Activated gamma-delta T cell (primary cell): ENCODE measurements at regions not wholly inside any gene's neighbourhood (a gene's known extent, or its start where the extent isn't known, plus 50 kb on each side); places are given as distances from the start of the nearest gene placed in this dataset.
"Not testable (repeated sequence)": the region's sequence is repeated elsewhere in the genome, so short reads cannot be mapped to it uniquely, and the experiment has no call there.

Experiments
- DNase-seq: peaks from one replicate; lab custom pipeline; 2025; lab: John Stamatoyannopoulos, UW

DNA sequence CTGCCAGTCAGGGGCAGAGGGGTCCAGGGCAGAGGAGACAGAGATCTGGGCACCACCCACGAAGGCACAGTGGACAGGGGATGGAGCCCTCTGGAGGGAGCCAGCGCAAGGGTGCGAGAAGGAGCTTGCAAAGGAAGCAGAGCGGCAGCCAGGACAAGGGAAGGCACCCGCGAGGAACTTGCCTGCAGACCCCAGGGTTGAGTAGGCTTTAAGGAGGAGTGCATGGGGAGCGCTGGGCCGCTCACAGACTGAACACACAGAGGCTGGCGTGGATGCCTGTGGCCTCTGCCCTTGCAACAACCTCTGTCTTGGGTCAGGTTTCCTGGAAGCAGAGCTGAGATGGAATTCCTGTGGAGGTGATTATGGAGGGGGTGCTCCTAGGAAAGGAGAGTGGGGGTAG is 374.4 kb downstream of the CNTNAP3B start:
- DNase-seq: not testable (repeated sequence)

DNA sequence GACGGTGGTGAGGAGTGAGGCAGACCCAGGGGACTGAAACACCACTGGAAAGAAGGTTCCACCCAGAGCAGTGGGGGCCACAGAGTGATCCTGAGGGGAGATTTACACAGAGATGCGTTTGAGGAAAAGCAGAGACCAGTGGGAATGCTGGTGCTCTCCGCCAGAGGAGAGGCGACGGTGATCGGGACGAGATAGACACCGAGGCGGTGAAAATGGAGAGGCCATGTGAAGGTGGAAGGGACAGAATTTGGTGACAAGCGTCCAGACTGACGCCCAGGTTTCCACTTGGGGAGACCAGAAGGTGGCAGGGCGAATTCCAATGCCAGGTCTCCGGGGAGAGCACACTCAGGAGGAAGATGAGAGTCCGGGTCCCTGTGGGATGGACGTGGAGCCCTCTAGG is 374.8 kb downstream of the CNTNAP3B start:
- not testable (repeated sequence) for DNase-seq

DNA sequence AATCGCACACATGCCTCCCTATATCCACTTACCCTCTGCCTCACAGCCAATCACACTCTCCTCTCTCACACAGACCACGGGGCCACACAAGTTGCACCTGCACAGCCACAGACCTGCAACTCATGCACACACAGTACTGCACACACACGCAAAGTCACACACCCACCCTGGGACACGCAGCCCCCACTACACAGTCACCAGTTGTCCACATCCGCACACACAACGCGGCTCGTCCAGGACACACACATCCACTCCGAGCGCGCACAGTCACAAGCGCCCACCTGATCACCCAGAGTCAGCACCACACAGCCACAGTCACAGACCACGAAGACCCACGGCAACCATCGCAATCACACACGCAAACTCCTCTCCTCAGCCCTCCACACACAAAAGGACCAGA is 387.3 kb downstream of the CNTNAP3B start:
- DNase-seq: not testable (repeated sequence)

DNA sequence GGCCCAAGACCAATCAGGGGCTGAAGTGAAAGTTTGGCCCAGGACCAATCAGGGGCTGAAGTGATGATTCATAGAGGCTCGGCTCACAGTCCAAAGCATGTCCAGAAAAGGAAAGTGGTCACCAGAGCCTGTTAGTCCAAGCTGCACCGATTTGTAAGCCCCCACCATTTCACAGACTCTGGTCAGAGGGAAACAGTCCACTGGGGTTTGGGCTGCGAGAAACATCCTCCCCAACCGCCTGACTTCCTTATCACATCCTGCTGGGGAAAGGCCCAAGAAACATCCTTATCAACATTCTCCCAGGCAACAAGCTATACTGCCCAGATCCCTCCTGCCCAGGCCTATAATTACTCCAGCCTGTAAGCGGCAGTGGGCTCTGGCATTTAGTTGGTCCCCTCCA is 388.1 kb downstream of the CNTNAP3B start:
- not testable (repeated sequence) for DNase-seq

DNA sequence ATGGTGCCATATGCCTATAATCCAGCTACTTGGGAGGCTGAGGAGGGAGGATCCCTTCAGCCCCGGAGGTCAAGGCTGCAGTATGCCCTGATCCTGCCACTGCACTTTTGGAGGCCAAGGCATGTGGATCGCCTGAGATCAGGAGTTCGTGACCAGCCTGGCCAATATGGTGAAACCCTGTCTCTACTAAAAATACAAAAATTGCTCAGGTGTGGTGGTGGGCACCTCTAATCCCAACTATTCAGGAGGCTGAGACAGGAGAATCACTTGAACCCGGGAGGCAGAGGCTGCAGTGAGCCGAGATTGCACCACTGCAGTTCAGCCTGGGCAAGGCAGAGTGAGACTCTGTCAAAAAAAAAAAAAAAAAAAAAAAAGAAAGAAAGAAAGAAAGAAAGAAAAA is 390.5 kb downstream of the CNTNAP3B start:
- DNase-seq: not testable (repeated sequence)

DNA sequence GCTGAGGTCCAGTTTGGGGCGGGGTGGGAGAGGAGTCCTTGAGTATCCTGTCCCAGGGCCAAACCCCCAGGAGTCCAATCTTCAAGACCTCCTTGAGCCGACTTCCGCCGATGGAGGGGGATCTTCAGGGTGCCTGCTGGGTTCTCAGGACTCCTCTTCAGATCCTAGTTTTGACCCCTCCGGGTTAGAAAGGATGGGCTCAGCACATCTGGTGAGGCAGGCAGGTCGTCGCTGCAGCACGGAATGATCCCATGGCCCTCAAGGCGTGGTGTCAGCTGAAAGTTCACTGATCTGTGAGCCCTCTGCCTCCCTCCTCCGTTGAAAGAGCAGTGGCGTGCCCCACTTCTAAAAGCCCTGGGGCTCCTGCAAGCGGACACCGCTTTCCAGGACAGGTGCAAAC is 430.0 kb downstream of the CNTNAP3B start:
- not testable (repeated sequence) for DNase-seq

DNA sequence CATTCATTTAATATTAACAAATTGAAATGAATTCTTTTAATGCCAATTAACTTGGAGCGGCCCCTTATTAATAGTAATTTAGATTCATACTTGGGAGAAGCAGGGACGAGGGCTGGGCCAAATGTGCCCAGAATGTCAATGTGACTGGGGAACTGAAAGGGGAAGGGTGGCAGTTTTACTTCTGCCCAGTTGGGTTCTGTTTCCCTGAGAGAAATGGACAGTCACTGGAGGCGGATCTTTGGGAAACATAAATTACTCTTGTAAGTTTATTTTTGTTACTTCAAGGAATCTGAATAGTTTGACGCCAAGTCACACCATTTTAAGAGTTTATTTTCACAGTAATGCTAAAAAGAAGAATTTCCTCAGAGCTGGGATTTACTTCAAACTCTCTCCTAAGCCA is 432.1 kb downstream of the CNTNAP3B start:
- not testable (repeated sequence) for DNase-seq

DNA sequence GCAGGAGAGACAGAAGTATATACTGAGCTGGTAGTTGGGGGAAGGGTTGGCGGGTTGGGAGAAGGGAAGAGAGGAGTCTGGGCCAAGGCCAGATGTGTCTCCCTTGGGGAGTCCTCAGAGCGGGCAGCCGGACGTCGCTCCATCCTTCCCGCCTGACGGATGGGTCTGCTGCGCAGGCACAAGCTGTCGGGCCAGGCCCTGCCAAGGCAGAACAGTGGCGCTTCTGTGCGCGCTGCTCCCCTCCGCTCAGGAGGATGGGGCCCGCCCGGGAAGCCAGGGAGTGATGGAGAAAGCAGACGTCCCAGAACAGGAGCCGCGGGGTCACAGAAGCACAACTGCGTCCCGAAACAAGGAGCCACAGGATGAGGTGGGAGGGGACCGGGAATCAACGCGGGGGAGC is 449.9 kb downstream of the CNTNAP3B start:
- not testable (repeated sequence) for DNase-seq

DNA sequence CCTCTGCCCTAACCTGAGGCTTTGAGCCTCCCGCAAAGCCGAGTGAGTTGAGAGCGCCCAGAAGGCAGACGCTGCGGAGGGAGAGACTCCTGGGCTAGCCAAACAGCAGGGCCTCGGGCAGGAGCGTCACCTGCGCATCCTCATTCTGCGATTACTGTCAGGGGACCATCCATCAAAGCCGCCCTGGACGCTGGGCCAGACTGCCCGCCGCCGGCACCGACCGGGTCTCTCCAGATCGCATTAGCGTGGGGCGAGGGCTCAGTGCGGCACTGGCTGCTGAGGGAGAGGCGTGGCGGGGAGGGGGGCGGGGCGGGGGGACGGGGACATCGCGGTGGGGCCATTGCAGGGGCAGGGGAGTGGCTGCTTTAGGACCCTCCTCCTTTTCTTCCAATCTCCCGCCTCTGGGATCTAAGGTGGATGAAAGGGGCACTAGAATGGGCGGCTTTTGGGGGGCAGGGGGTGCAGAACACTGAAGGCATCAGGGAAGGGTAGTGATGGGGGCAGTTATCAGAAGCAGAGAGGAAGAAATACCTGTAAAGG is 465.7 kb downstream of the CNTNAP3B start:
- not testable (repeated sequence) for DNase-seq

DNA sequence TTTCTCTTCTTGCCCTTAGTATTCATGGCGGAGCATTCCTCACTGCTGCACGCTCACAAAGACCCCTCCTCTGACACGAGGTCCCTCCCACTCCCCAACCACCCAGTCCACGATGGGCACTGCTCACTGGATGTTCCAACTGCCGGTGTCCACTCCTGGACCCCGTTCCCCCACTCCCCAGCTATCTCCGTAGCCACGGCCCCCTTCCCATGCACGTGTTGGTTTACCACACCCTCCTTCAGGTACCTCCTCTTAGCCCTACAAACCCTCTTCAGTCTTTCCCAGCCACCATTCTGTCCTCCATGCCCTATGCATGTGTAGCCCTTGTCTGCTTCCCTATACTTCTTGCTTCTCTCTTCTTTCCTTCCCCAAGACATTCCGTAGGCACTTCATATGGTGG is 469.6 kb upstream of the ZNG1F start:
- not testable (repeated sequence) for DNase-seq

DNA sequence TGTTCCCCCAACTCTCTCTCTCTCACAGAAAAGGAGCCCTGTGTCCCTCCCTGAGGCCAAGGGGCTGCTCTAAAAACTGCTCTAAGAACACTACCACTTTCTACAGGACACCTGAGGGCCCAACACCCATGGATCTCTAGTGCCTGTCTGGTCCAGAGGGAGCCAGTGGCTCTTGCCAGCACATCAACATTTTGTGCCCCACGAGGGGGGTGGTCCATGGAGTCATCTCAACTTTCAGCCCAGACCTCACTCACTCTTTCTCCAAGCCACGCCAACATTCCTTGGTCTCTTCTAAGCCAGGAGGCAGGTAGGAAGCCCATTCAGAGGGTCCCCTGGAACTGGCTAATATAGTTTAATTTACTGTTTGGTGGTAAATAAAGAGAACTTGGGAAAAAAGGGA is 469.0 kb upstream of the ZNG1F start:
- not testable (repeated sequence) for DNase-seq

DNA sequence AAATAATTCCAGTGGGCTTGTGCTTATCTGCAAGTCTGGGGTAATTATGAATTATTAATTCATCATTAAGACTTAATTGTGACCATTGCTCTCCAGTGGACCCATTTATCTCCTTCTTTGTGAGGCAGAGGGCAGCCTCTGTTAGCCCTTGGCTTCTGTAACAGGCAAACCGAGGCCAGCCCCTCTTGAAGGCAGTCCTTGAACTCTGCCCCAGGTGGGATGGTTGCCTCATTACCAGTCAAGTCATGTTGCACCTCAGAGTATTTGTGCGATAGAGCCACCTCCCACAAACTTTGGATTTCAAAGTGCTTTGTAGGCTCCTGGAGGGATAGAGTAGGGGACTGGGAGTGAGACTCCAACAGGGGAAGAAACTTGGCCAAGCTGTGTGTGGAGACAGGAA is 468.0 kb upstream of the ZNG1F start:
- not testable (repeated sequence) for DNase-seq

DNA sequence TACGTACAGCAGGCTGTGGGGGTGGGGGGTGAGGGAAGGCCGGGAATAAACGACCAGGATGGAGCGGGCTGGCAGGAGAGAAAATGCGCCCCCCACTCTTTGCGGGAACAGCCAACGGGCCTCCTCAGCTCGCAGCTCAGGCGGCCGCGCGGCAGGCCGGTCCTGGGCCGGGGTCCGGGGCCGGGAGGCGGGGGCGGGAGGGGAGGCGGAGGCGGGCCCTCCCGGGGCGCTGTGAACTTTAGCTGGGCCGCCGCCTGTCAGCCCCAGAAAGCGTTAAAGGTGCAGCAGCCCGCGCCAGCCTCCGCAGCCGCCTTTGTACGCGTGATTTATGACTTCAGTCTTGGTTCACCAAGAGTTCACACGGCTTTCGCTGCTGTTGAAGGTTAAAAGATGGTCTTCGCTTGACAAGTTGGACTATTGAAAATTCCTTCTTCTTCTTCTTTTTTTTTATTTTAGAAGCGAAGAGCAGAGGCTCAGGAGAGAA is 466.0 kb upstream of the ZNG1F start:
- not testable (repeated sequence) for DNase-seq

DNA sequence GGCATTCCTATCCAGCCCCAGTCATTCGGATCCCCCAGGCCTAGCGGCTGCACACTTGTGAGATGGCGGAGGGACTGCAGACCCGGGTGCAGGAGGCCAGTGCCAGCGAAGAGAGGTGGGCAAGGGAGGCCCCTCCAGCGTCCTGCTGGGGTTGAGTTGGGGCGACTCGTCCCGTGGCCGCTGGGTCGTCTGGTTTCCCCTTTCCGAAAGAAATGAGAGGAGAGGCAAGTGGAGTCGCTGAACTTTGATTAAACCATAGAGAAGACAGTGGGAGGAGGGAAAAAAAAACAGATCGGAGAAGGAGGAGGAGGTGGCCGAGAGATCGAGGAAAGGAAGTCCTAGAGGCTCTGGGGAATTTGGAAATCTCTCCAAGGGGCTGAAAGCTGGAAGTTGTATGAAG is 465.2 kb upstream of the ZNG1F start:
- DNase-seq: not testable (repeated sequence)

DNA sequence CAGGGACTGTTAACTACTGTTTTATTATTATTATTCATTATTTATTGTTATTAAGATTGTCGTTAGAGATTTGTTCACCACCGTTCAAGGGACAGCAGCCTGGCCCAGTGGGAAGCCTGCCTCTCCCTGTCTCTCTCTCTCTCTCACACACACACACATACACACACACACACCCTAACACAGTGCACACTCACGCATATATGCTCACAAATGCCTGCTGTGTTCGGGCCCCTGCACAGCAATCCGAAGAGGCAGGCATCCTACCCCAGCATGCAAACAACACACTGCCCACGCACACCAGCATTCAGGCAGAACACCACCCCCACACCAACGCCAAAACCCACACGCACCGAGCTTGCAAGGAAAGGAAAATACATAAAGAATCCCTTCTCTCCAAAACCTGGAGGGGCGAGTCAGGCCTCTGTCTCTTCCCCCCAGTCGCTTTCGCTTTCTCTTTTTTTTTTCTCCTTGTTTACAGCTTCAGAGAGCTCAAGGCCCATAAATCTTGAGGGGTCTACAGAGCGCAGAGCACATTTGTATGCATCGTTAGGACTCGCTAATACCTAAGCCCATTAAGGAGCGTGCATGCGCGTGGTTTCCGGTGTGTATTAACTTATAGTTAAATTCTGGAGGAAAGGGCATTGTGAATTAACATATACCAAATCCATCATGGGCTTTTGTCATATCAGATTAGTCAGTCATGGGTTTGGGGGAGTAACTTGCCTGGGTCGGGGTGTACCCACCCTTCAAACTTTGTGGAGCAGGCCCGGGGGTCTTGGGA is 464.6 kb upstream of the ZNG1F start:
- not testable (repeated sequence) for DNase-seq

DNA sequence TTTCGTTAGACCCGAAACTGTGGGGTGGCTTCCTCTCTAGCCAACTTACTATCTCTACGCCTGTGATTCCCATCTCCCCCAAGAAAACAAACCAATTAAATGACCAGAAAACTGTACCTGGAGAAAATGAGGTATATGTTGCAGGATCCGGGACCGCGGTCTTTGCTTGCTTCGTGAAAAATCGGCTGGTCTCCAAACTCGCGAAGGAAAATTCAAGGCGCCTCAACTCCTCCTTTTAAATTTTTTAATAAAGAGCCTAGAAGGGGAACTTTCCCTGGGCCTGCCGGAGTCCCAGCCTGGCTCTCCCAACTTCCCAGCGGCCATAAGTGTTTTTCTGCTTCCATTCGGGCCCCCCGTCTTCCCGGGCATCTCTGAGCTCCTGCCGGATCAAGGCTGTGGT is 463.7 kb upstream of the ZNG1F start:
- not testable (repeated sequence) for DNase-seq

DNA sequence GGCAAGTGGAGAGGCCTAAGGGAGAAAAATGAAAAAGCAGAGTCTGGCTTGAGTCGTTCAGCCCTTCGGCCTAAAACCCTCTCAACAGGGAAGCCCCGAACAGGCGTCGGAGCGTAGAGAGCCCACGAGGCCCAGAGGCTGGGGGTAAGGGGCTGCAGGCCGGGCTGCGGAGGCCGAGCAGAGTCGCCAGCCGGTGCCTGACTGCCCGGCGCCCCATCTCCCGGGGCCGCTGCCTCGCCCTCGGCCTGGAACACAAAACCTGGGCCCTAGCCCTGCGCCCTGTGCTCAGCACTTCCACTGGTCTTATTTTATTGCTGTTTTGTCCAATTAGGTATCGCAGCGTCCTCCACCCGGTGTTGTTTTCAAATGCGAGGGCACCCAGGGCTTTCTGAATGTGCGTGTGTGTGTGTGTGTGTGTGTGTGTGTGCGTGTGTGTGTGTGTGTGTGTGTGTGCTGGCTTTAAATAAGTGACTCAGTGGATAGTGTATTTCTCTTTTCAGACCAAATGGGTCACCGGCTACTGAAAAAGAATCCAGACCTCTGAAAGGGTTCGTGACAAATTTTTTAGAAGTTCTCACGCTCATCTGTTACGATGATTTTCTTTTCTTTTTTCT is 463.1 kb upstream of the ZNG1F start:
- DNase-seq: not testable (repeated sequence)

DNA sequence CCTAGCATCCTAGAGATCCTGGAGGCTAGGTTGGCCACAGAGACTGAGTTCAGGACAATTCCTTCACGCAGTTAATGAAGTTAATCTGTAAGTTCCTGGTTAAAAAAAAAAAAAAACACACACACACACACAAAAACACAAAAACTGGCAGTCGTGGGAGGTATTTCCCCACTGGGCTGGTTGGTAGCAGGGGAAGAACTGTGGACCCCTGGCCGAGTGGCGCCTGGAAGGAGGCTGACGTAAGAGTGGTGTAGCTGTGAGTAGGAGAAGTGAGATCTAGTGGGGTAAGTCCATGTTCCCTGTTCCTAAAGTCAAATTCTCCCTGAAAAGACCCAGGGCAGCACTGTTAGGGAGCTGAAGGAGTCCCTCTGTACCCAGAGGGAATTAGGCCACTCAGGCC is 461.0 kb upstream of the ZNG1F start:
- not testable (repeated sequence) for DNase-seq

DNA sequence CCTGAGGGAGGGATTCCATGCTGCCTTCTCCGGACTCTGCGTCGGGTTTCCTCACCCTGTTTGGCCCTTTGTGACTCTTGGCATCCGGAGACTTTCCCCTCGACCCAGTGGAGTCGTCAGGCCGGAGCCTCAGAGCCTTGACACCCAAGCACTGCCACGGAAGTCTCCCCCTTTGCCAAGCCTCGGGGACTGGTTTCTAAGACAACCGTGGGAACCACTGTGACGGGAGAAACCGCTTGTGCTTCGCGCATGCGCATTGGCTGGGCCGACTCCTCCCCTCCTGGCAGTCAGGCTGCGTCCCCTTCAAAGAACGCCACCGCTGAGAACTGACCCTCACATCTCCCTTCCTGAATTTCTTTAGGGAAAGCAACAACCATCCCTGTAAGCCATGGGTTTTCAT is 459.4 kb upstream of the ZNG1F start:
- not testable (repeated sequence) for DNase-seq

DNA sequence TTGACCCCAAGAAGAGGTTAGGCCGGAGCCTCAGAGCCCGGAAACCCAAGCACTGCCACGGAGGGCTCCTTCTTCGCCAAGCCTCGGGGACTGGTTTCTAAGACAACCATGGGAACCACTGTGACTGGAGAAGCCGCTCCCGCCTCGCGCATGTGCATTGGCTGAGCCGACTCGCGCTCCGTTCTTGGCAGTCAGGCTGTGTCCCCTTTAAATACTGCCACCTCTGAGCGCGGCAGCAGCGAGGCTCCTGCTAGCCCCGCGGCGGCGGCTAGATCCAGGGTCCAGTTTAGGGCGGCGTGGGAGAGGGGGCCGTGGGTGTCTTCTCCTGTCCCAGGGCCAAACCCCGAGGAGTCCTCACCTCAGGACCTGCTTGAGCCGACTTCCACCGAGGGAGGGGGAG is 457.1 kb upstream of the ZNG1F start:
- DNase-seq: not testable (repeated sequence)

DNA sequence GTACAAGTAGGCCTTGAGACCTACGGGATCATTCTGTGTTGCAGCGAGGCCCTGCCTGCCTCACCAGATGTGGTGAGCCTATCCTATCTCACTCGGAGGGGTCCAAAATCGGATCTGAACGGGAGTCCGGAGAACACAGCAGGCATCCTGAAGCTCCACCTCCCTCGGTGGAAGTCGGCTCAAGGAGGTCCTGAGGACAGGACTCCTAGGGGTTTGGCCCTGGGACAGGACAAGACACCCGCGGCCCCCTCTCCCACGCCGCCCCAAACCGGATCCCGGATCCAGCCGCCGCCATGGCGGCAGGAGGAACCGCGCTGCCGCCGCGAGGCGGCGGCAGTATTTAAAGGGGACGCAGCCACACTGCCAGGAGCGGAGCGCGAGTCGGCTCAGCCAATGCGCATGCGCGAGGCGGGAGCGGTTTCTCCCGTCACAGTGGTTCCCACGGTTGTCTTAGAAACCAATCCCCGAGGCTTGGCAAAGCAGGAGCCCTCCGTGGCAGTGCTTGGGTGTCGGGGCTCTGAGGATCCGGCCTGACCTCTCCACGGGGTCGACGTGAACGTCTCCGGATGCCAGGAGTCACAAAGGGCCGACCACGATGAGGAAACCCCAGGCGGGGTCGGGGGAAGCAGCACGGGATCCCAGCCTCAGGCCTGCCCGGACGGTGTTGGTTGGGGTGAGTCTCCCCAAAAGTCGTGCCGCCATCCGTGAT is 454.6 kb upstream of the ZNG1F start:
- DNase-seq: peak; percentile 27

DNA sequence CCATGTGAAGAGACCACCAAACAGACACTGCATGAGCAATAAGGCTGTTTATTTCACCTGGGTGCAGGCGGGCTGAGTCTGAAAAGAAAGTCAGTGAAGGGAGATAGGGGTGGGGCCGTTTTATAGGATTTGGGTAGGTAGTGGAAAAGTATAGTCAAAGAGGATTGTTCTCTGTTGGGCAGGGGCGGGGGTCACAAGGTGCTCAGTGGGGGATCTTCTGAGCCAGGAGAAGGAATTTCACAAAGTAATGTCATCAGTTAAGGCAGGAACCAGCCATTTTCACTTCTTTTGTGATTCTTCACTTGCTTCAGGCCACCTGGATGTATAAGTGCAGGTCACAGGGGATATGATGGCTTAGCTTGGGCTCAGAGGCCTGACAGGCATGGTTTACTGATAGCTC is 444.6 kb upstream of the ZNG1F start:
- DNase-seq: not testable (repeated sequence)
